ENCODE measurements at regions not wholly inside any gene's neighbourhood (a gene's known extent, or its start where the extent isn't known, plus 50 kb on each side); places are given as distances from the start of the nearest gene placed in this dataset.

GRCh38 chr9:101859620-101860019 lies 121.2 kb upstream of the GRIN3A start:
- TF ChIP-seq CTCF (IDR thresholded peaks at IDR 0.05) (no peak), POLR2A (IDR thresholded peaks at IDR 0.05; ENCODE audit: low read depth) (no peak), POLR2AphosphoS5 (IDR thresholded peaks at IDR 0.05) (no peak)

All from esophagus muscularis mucosa (tissue), 3 donors.